Neural cell (in vitro differentiated cells): ENCODE measurements at regions not wholly inside any gene's neighbourhood (a gene's known extent, or its start where the extent isn't known, plus 50 kb on each side); places are given as distances from the start of the nearest gene placed in this dataset.

Source experiments
- H2AFZ ChIP-seq: fragments of 200-600, 300-800 bp; sonication (generic), shearing (Covaris generic); 2 replicates; pipeline ENCODE4 v1.6.0; 2014; ENCODE audit warnings: low read depth, mild to moderate bottlenecking, antibody characterized with exemption, low read length, moderate library complexity
- H3F3A ChIP-seq: fragments of 200-600 bp; shearing (Covaris generic); 2 replicates; pipeline ENCODE4 v1.6.1; 2016; ENCODE audit warnings: mild to moderate bottlenecking, moderate library complexity, mixed read lengths, antibody characterized with exemption, low read length; ENCODE audit not compliant: insufficient read depth, poor library complexity, severe bottlenecking
- H3K27ac ChIP-seq: fragments of 200-600, 300-800 bp; sonication (generic), shearing (Covaris generic); 2 replicates; pipeline ENCODE4 v1.5.1; 2014; ENCODE audit warnings: mild to moderate bottlenecking, low read length, moderate library complexity
- H3K27me3 ChIP-seq: fragments of 300-800, 200-600 bp; sonication (generic), shearing (Covaris generic); 2 replicates; pipeline ENCODE4 v1.6.0; 2014; ENCODE audit warnings: mild to moderate bottlenecking, low read depth, low read length, moderate library complexity; ENCODE audit not compliant: insufficient read depth
- H3K36me3 ChIP-seq: fragments of 300-800, 200-600 bp; sonication (generic), shearing (Covaris generic); 2 replicates; pipeline ENCODE4 v1.5.1; 2014; ENCODE audit warnings: mild to moderate bottlenecking, antibody characterized with exemption, low read length, moderate library complexity; ENCODE audit not compliant: insufficient read depth
- H3K4me2 ChIP-seq: fragments of 300-800, 200-600 bp; sonication (generic), shearing (Covaris generic); 2 replicates; pipeline ENCODE4 v1.6.0; 2014; ENCODE audit warnings: mild to moderate bottlenecking, low read length
- H3K4me3 ChIP-seq: fragments of 300-800, 200-600 bp; sonication (generic), shearing (Covaris generic); 2 replicates; pipeline ENCODE4 v1.5.1; 2014; ENCODE audit warnings: mild to moderate bottlenecking, low read length, moderate library complexity
- H3K79me2 ChIP-seq: fragments of 200-600 bp; shearing (Covaris generic); replicated peaks from 2 replicates; pipeline ENCODE4 v1.6.0; 2014; ENCODE audit warnings: mild to moderate bottlenecking, low read length, moderate library complexity; ENCODE audit not compliant: insufficient read depth
- H3K9ac ChIP-seq: fragments of 300-800, 200-600 bp; sonication (generic), shearing (Covaris generic); 2 replicates; pipeline ENCODE4 v1.6.1; 2016; ENCODE audit warnings: mild to moderate bottlenecking, low read length, mixed read lengths
- H3K9me2 ChIP-seq: fragments of 200-600 bp; shearing (Covaris generic); 2 replicates; pipeline ENCODE4 v1.6.1; 2016; ENCODE audit warnings: mild to moderate bottlenecking, low read length, mixed read lengths; ENCODE audit not compliant: insufficient read depth
- H3K9me3 ChIP-seq: fragments of 200-600, 300-800 bp; sonication (generic), shearing (Covaris generic); 2 replicates; pipeline ENCODE4 v1.6.1; 2016; ENCODE audit warnings: mild to moderate bottlenecking, mixed run types, low read length, moderate library complexity, mixed read lengths
- H4K20me1 ChIP-seq: fragments of 200-600 bp; shearing (Covaris generic); 2 replicates; pipeline ENCODE4 v1.6.1; 2016; ENCODE audit warnings: mild to moderate bottlenecking, mixed run types; ENCODE audit not compliant: insufficient read depth
- CTCF ChIP-seq: fragments of 450-650 bp; IDR thresholded peaks from 2 replicates; pipeline ENCODE4 v1.5.1; 2014; ENCODE audit warnings: antibody characterized with exemption, mild to moderate bottlenecking, moderate library complexity; ENCODE audit not compliant: poor library complexity, severe bottlenecking
- EP300 ChIP-seq: fragments of 450-650 bp; conservative IDR thresholded peaks from 2 replicates; pipeline ENCODE4 v1.6.1; 2014; ENCODE audit warnings: antibody characterized with exemption, mild to moderate bottlenecking, moderate library complexity; ENCODE audit not compliant: poor library complexity, severe bottlenecking
- EZH2 ChIP-seq: fragments of 200-600, 300-800 bp; shearing (Covaris generic), sonication (generic); IDR thresholded peaks from 2 replicates; pipeline ENCODE4 v1.6.1; 2014; ENCODE audit warnings: antibody characterized with exemption, low read length, borderline replicate concordance, mild to moderate bottlenecking; ENCODE audit not compliant: insufficient read depth, poor library complexity, severe bottlenecking
- MXI1 ChIP-seq: fragments of 450-650 bp; conservative IDR thresholded peaks from 2 replicates; pipeline ENCODE4 v1.6.1; 2014; ENCODE audit warnings: antibody characterized with exemption, mild to moderate bottlenecking; ENCODE audit not compliant: poor library complexity, severe bottlenecking
- POLR2AphosphoS5 ChIP-seq: IDR thresholded peaks from 2 replicates; pipeline ENCODE4 v1.6.1; 2012
- RAD21 ChIP-seq: fragments of 450-650 bp; conservative IDR thresholded peaks from 2 replicates; pipeline ENCODE4 v1.6.1; 2014; ENCODE audit warnings: antibody characterized with exemption, mild to moderate bottlenecking, moderate library complexity
- REST ChIP-seq: IDR thresholded peaks from 2 replicates; pipeline ENCODE4 v1.6.1; 2012; ENCODE audit warnings: borderline replicate concordance
- SMC3 ChIP-seq: fragments of 450-650 bp; conservative IDR thresholded peaks from 2 replicates; pipeline ENCODE4 v1.6.1; 2014; ENCODE audit warnings: antibody characterized with exemption, mild to moderate bottlenecking, moderate library complexity; ENCODE audit not compliant: poor library complexity
- TAF1 ChIP-seq: IDR thresholded peaks from 2 replicates; pipeline ENCODE4 v1.6.1; 2012; ENCODE audit warnings: low read depth

- Histone ChIP-seq H3K4me3 (no peak overlapping the region), H3K9me3 (no peaks in the 10 kb centered on the region), H3K27ac (no peak overlapping the region), H3K4me2 (no peak overlapping the region), H3K9me2 (no peaks in the 10 kb centered on the region), H3K36me3 (no peaks in the 10 kb centered on the region), H3K9ac (no peak overlapping the region), H3K27me3 (no peaks in the 10 kb centered on the region), H3F3A (no peaks in the 10 kb centered on the region), H2AFZ (no peak overlapping the region), H4K20me1 (no peaks in the 10 kb centered on the region), H3K79me2 (no peaks in the 10 kb centered on the region)
- TF ChIP-seq POLR2AphosphoS5, result no peak
- no peak for TF ChIP-seq REST
- TF ChIP-seq RAD21, result no peak
- no peak for TF ChIP-seq EP300
- no peak for TF ChIP-seq MXI1
- TF ChIP-seq TAF1, result no peak
- TF ChIP-seq EZH2, result no peak
- TF ChIP-seq SMC3, result no peak
- TF ChIP-seq CTCF, result no peak
Measured at GRCh38 chr11:15662285-15662684, 547.6 kb downstream of the INSC start.

- no peaks in the 10 kb centered on the region for H3F3A ChIP-seq
- H2AFZ ChIP-seq, result no peak overlapping the region
- no peak for TF ChIP-seq RAD21
- TF ChIP-seq POLR2AphosphoS5, result no peak
- no peak for TF ChIP-seq TAF1
- no peak for TF ChIP-seq EP300
- no peak for TF ChIP-seq CTCF
- TF ChIP-seq MXI1, result no peak
- no peak for TF ChIP-seq REST
- no peak for TF ChIP-seq SMC3
- TF ChIP-seq EZH2, result no peak
- no peak overlapping the region for H3K4me3 ChIP-seq
- no peak overlapping the region for H3K9ac ChIP-seq
- H4K20me1 ChIP-seq, result no peaks in the 10 kb centered on the region
- no peaks in the 10 kb centered on the region for H3K9me2 ChIP-seq
- H3K27ac ChIP-seq, result no peak overlapping the region
- no peaks in the 10 kb centered on the region for H3K27me3 ChIP-seq
- peaks cover 6% of the 10 kb centered on the region for H3K9me3 ChIP-seq
- no peaks in the 10 kb centered on the region for H3K79me2 ChIP-seq
- H3K4me2 ChIP-seq, result no peak overlapping the region
- H3K36me3 ChIP-seq, result no peaks in the 10 kb centered on the region
Measured at GRCh38 chr11:15663777-15664218, 549.1 kb downstream of the INSC start.
